HG03280 (cell line): ENCODE measurements at regions not wholly inside any gene's neighbourhood (a gene's known extent, or its start where the extent isn't known, plus 50 kb on each side); places are given as distances from the start of the nearest gene placed in this dataset.

Experiments
- ATAC-seq: cut with Tn5 transposase; IDR thresholded peaks from one replicate; pipeline ENCODE4 v1.9.1; 2021; ENCODE audit warnings: mild to moderate bottlenecking, moderate library complexity; ENCODE audit not compliant: unreplicated experiment

DNA sequence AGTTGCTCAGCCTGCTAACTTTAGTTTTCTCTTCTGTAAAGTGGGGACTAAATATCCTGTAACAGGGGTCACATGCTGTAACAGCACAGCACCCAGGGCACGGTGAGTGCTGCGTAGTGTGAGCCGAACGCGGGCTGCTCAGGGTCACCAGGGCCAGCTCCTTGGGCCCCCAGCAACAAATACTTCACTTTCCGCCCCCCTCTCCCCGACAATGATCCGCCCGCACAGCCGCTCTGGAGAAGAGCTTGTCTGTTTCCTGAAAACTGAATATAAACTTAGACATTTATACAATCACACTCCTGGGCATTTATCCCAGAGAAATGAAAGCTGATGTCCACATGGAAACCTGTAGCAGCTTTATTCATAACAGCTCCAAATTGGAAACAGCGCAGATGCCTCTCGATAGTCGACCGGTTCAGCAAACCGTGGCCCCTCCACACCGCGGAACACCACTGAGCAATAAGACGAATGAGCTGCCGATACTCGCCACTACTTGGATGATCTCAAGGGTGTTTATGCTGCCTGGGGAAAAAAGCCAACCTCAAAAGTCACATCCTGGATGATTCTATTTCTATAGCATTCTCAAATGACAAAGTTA is 267.2 kb downstream of the PARN start:
- ATAC-seq = no peak

- no peak for ATAC-seq
Measured at GRCh38 chr16:14360326-14361037, 269.6 kb downstream of the PARN start.

DNA sequence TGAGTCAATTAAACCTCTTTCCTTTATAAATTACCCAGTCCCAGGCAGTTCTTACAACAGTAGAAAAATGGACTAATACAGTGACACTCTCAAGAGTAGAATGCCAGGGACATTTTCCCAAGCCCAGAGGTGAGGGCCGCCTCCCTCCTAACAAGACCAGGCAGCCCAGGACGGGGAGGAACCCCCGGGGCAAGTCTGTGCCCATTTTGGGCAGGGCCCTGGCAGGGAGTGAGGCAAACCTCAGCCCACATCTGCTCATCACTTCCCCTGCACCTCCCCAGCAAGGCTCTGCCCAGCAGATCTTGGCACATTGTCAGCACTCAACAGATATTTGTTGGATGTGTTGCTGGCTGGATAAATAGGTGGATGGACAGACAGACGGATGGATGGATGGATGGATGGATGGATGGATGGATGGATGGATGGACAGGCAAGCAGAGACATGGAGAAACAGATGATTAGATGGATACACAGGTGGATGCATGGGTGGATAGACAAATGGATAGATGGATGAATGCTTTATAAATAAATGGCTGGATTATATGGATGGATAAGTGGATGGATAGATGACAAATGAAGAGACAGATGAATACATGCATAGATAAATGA is 271.3 kb downstream of the PARN start:
- ATAC-seq = no peak

DNA sequence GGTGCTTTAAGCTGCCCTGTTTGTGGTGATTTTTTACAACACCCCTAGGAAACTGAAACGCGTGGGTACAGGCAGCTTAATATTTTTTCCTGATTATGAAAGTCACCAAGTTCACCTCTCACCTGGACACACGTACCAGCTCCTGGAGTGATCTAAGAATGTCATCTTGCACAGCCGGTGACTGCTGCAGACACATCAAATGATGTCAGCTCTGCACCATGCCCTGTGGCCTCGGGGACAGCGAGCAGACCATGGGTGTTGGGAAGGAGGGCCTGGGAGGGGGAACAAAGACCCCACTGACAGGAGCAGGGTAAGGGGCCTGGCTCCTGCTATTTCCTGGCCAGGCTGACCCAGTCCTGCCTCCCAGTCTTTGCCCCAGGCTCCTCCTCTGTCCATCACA is 272.7 kb downstream of the PARN start:
- no peak for ATAC-seq

GRCh38 chr16:14356064-14356463 is 274.0 kb downstream of the PARN start:
- no peak for ATAC-seq

- ATAC-seq = peak; percentile 91
Measured at GRCh38 chr16:14354561-14355351, 275.3 kb downstream of the PARN start.

GRCh38 chr16:14353340-14353739 is 276.7 kb downstream of the PARN start:
- no peak for ATAC-seq

- no peak for ATAC-seq
Measured at GRCh38 chr16:14351647-14352046, 278.4 kb downstream of the PARN start.

DNA sequence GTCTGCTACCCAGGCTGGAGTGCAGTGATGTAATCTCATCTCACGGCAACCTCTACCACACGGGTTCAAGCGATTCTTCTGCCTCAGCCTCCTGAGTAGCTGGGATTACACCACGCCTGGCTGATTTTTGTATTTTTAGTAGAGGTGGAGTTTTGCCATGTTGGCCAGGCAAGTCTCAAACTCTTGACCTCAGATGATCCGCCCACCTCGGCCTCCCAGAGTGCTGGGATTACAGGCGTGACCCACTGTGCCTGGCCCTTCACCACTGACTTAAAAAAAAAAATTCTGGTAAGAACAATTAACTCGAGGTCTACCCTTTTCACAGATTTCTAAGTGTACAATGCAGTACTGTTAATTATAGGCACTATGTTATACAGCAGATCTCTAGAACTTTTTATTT is 279.4 kb downstream of the PARN start:
- ATAC-seq = no peak

DNA sequence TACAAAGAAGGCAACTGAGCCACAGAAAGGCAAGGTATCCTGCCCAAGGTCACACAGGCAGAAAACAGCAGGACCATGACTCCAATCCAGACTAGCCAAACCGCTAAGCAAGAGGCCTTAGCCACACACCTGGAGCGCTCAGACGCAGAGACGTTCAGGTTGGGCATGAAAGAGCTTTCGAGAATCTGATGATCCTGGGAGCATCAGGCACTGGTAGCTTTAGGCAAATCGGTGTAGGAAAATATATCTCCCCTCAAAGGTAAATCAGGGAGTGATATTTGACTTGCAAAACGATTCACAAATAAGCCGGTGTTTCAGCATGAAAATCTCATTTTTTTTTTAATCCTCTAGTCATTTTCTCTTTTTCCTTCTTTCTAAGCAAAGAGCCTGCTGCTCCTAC is 279.0 kb downstream of the MRTFB start:
- no peak for ATAC-seq

- no peak for ATAC-seq
Measured at GRCh38 chr16:14347706-14348105, 276.6 kb downstream of the MRTFB start.

GRCh38 chr16:14346278-14347142 is 275.4 kb downstream of the MRTFB start:
- no peak for ATAC-seq

GRCh38 chr16:14345512-14346115 is 274.5 kb downstream of the MRTFB start:
- ATAC-seq = no peak

DNA sequence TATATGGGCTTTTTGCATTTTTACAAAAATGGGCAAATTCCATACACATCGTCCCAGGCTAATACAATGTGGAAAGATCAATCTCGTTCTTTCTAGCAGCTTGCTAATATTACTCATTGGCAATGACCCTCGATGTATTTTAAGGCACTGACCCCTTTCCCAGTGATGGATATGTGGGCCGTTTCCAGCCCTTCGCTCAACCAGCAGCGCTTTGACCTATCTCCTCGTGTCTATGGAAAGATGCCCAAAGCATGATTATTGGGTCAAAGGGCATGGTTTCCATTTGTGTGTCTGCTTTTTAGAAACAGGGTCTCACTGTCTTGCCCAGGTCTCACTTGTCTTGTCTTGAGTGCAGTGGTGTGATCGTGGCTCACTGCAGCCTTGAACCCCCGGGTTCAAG is 273.8 kb downstream of the MRTFB start:
- no peak for ATAC-seq

GRCh38 chr16:14344292-14344691 is 273.2 kb downstream of the MRTFB start:
- ATAC-seq = no peak

DNA sequence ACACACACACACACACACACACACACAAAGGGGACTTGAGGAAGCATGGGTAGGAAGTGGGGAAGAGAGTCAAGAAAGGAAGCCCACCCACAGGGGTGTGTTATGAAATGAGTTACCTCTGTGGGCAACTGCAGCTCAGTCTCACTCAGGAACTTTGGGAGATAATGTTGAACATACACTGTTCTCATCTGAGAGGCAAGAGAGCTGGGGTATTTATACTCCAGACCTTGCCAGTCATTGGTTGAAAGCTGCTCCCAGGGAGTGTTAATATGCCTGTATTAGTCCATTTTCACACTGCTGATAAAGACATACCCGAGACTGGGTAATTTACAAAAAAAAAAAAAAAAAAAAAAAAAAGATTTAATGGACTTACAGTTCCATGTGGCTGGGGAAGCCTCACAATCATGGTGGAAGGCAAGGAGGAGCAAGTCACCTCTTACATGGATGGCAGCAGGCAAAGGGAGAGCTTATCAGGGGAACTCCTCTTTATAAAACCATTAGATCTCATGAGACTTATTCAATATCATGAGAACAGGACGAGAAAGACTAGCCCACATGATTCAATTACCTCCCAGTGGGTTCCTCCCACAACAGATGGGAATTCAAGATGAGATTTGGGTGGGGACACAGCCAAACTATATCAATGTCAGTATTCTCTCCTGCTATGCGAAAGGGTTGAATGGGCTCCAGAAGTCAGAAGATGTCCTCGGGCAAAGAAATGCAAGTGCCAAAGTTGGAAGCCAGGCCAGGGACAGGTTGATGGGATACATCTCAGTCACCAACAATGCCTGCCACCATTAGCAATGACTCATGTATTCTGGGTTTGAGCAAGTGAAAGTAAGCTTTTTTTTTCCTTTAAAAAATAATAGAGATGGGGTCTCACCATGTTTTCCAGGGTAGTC is 270.5 kb downstream of the MRTFB start:
- ATAC-seq = no peak

DNA sequence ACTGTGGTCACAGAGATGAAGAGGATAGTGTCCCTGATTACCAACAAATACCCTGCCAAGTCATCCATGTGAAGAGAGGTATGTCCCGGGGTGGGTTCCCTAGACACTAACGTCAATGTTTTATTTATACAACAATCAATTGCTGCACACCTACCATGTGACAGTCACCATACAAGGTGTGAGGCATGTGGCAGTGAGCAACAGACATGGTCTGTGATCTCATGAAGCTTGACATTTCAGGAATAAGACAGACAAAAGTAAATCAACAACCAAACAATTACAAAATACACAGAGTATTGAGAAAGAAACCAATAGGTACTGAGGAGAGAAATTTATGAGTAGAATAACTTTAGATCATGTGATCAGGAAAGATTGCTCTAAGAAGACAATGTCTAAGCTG is 268.6 kb downstream of the MRTFB start:
- no peak for ATAC-seq

GRCh38 chr16:14338969-14339368 is 267.9 kb downstream of the MRTFB start:
- ATAC-seq = no peak

DNA sequence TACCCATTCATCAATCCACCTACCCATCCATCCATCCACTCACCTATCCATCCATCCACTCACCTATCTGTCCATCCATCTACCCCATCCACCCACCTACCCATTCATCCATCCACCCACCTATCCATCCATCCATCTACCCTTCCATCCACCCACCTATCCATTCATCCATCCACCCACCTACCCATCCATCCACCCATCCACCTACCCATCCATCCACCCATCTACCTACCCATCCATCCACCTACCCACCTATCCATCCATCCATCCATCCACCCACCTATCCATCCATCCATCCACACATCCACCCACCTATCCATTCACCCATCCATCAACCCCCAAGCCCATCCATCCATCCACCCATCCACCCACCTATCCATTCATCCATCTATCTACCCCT is 267.1 kb downstream of the MRTFB start:
- no peak for ATAC-seq
